ENCODE measurements at regions not wholly inside any gene's neighbourhood (a gene's known extent, or its start where the extent isn't known, plus 50 kb on each side); places are given as distances from the start of the nearest gene placed in this dataset.

DNA sequence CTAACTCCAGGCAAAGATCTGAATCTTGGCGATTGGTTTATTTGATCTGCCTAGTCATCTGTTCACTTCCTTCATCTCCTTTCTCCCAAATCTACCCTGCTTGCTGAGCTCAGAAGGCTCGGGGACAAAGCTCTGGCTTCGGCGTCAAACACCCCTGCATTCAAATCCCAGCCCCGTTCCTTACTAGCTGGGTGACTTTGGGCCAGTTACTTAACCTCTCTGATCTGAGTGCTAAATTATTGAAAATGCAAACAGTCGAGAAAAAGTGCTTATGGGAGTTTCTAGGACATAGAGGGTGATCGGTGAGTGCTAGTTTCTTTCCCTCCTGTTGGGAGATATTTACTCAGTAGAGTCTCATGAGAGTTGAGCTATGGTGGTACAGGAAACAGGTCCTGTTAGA is 121.2 kb upstream of the RFLNA start:
- no peak for DNase-seq (ENCODE audit: low read depth, low spot score)
- H3K4me3 ChIP-seq (ENCODE audit: low read depth, low read length) = no peak overlapping the region
- TF ChIP-seq, protein P1, sequence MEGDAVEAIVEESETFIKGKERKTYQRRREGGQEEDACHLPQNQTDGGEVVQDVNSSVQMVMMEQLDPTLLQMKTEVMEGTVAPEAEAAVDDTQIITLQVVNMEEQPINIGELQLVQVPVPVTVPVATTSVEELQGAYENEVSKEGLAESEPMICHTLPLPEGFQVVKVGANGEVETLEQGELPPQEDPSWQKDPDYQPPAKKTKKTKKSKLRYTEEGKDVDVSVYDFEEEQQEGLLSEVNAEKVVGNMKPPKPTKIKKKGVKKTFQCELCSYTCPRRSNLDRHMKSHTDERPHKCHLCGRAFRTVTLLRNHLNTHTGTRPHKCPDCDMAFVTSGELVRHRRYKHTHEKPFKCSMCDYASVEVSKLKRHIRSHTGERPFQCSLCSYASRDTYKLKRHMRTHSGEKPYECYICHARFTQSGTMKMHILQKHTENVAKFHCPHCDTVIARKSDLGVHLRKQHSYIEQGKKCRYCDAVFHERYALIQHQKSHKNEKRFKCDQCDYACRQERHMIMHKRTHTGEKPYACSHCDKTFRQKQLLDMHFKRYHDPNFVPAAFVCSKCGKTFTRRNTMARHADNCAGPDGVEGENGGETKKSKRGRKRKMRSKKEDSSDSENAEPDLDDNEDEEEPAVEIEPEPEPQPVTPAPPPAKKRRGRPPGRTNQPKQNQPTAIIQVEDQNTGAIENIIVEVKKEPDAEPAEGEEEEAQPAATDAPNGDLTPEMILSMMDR (IDR thresholded peaks at IDR 0.05; ENCODE audit: low read depth, low read length) = no peak
- in situ Hi-C loops (cut with HindIII; ENCODE audit: low sequenced_read_pairs) = no loop called here

DNA sequence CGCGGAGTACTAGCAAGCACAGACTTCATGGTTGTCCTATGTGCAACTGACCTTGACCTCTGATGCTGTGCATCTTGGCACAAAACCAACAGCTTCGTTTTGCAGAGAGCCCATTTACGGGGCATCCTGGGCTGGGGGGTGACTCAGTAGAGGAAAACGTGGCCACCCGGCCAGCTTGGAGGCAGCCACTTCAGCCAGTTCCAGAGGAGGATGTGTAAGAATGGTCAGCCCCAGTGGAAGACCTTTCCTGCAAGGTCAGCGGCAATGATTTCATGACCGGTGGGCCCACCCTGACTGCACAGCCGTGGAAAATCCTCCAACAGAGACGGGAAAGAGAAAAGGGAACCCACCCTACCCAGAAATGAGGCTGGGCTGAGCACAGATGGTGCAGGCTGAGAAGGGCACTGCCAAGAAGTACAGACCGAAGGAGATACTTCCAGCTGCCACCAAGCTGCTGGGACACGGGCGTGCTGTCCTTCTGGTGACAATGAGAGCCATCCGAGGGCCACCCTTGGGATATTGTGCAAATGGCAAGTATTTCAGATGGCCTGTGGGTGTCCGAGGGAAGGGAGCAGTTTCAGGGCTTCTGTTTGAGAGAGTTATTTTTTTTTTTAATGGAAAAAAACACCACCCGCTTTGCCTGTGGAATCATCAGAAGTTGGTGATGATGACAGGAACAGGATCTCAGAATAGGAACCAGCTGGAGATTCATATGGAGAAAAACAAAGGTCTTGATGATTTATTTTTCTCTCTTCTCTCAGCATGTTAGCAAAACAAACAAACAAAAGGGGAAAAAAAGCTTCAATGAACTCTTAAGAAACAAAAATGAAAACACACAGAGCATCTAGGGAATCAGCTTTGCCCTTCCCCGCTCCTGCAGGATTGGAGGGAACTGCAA is 120.2 kb upstream of the RFLNA start:
- H3K4me3 ChIP-seq (ENCODE audit: low read depth, low read length) = no peak overlapping the region
- TF ChIP-seq, protein P1 (IDR thresholded peaks at IDR 0.05; ENCODE audit: low read depth, low read length) = no peak
- DNase-seq (ENCODE audit: low read depth, low spot score) = peak; percentile 71
- in situ Hi-C loops (cut with HindIII; ENCODE audit: low sequenced_read_pairs) = no loop called here

DNA sequence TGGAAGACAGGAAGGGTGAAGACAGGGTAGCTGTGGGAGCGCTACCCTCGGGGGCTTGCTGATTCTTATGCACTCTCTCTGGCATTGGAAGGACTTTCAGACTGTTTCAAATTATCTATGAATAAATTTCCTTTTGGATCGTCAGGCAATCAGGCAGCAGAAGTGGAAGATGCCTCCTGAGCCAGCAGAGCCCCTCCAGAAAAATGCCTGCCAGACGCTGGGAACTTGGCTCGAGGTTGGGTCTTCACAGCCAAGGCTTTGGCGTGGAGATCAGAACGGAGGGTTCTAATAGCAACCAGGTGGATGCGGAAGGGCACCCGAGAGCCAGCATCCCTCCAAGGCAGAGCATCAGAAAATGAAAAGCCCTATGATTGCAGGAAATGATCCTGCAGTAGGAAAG is 119.2 kb upstream of the RFLNA start:
- in situ Hi-C loops (cut with HindIII; ENCODE audit: low sequenced_read_pairs) = no loop called here
- TF ChIP-seq, protein P1 (IDR thresholded peaks at IDR 0.05; ENCODE audit: low read depth, low read length) = no peak
- DNase-seq (ENCODE audit: low read depth, low spot score) = no peak
- H3K4me3 ChIP-seq (ENCODE audit: low read depth, low read length) = no peak overlapping the region

DNA sequence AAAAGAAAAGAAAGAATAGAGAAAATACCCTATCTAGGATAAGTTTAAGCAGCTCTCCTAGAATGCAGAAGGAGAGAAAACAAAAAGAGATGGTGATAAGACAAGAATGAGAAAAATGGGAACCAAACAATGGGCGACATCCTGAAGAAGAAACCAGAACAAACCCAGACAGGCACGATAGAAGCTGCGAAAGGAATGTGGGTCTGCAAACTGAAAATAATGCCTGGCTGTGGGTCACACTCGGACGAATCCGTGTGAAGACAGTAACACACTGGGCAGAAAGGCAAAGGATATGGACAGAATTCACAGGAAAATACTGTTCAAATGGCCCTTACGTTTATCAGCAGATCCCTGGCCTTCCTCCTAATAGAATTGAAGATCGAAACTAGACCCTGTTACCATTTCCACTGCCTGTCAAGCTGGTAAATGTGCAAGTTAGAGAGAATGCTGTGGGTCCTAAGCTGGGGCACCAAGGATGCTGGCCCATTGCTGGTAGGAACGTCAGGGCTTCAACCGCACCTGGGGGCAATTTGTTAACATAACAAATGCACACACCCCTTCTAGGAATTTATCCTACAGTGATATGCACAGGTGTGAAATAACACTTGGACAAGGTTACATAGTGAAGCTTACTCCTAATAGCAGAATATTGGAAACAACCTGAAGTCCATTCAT is 117.5 kb upstream of the RFLNA start:
- DNase-seq (ENCODE audit: low read depth, low spot score) = no peak
- no peak overlapping the region for H3K4me3 ChIP-seq (ENCODE audit: low read depth, low read length)
- in situ Hi-C loops (cut with HindIII; ENCODE audit: low sequenced_read_pairs) = no loop called here
- TF ChIP-seq, protein P1 (IDR thresholded peaks at IDR 0.05; ENCODE audit: low read depth, low read length) = no peak

DNA sequence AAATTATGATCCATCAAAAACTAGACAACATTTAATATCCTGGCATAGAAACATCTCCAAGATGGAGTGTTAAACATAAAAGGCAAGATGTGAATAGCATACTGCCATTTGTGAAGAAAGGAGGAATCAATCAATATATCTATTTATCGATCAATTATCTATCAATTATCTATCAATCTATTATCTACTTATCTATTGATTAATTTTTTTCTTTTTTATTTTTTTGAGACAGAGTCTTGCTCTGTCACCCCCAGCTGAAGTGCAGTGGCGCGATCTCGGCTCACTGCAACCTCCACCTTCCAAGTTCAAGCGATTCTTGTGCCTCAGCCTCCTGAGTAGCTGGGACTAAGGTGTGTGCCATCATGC is 117.0 kb upstream of the RFLNA start:
- in situ Hi-C loops (cut with HindIII; ENCODE audit: low sequenced_read_pairs) = no loop called here
- TF ChIP-seq, protein P1 (IDR thresholded peaks at IDR 0.05; ENCODE audit: low read depth, low read length) = no peak
- DNase-seq (ENCODE audit: low read depth, low spot score) = no peak
- no peak overlapping the region for H3K4me3 ChIP-seq (ENCODE audit: low read depth, low read length)

DNA sequence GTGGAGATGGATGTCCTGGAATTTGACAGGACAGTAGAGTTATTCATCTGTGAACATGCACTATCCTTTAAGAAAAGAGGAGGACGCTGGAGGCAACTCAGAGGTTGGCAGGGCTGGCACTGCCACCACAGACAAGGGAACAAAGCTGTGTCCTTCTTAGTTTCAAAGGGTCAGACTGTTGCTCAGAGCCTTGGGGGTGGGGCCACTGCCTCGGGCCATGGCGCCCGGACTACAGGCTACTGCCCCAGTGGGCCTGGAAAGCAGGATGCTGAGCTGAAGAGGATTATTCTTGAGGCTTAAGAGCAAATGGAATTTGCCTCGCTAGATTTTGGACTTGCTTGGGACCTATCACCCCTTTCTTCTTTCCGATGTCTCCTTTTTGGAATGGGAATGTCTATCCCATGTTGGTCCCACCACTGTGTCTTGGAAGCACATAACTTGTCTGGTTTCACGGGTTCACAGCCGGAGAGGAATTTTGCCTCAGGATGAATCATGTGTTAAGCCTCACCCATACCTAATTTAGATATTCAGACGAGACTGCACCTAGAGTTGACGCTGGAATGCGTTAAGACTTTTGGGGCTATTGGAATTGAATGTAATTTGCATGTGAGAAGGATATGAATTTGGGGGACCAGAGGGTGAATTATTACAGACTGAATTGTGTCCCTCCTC is 114.8 kb upstream of the RFLNA start:
- TF ChIP-seq, protein P1 (IDR thresholded peaks at IDR 0.05; ENCODE audit: low read depth, low read length) = no peak
- H3K4me3 ChIP-seq (ENCODE audit: low read depth, low read length) = no peak overlapping the region
- in situ Hi-C loops (cut with HindIII; ENCODE audit: low sequenced_read_pairs) = no loop called here
- DNase-seq (ENCODE audit: low read depth, low spot score) = no peak
